ENCODE measurements at regions not wholly inside any gene's neighbourhood (a gene's known extent, or its start where the extent isn't known, plus 50 kb on each side); places are given as distances from the start of the nearest gene placed in this dataset.

GRCh38 chr1:221171768-221172167 lies 292.5 kb downstream of the HLX start:
- H3K27ac ChIP-seq (ENCODE audit: low read length) = no peak overlapping the region
- no peak overlapping the region for H3K4me3 ChIP-seq (ENCODE audit: low read length)
- no peaks in the 10 kb centered on the region for H3K27me3 ChIP-seq (ENCODE audit: control insufficient read depth, insufficient read depth, low read length)
- DNase-seq (ENCODE audit: low read depth, low spot score) = no peak
- no peaks in the 10 kb centered on the region for H3K4me1 ChIP-seq (ENCODE audit: control insufficient read depth, insufficient read depth, low read length)
- no peaks in the 10 kb centered on the region for H3K9me3 ChIP-seq (ENCODE audit: control insufficient read depth, insufficient read depth, low read length)
- no CpG with 5 or more reads among the region's 2 CpGs for WGBS (ENCODE audit: insufficient coverage, insufficient read length)
- H3K36me3 ChIP-seq (ENCODE audit: control insufficient read depth, insufficient read depth, low read length) = no peaks in the 10 kb centered on the region

GRCh38 chr1:221172841-221173240 lies 293.6 kb downstream of the HLX start:
- DNase-seq (ENCODE audit: low read depth, low spot score) = no peak
- H3K27me3 ChIP-seq (ENCODE audit: control insufficient read depth, insufficient read depth, low read length) = no peaks in the 10 kb centered on the region
- H3K4me1 ChIP-seq (ENCODE audit: control insufficient read depth, insufficient read depth, low read length) = no peaks in the 10 kb centered on the region
- no peaks in the 10 kb centered on the region for H3K36me3 ChIP-seq (ENCODE audit: control insufficient read depth, insufficient read depth, low read length)
- H3K9me3 ChIP-seq (ENCODE audit: control insufficient read depth, insufficient read depth, low read length) = no peaks in the 10 kb centered on the region
- no peak overlapping the region for H3K4me3 ChIP-seq (ENCODE audit: low read length)
- no peak overlapping the region for H3K27ac ChIP-seq (ENCODE audit: low read length)
- WGBS (ENCODE audit: insufficient coverage, insufficient read length) = no CpG with 5 or more reads among the region's 1 CpG

GRCh38 chr1:221174330-221174993 lies 295.2 kb downstream of the HLX start:
- no peak overlapping the region for H3K4me3 ChIP-seq (ENCODE audit: low read length)
- no peaks in the 10 kb centered on the region for H3K36me3 ChIP-seq (ENCODE audit: control insufficient read depth, insufficient read depth, low read length)
- no peaks in the 10 kb centered on the region for H3K27me3 ChIP-seq (ENCODE audit: control insufficient read depth, insufficient read depth, low read length)
- no CpG with 5 or more reads among the region's 8 CpGs for WGBS (ENCODE audit: insufficient coverage, insufficient read length)
- no peaks in the 10 kb centered on the region for H3K4me1 ChIP-seq (ENCODE audit: control insufficient read depth, insufficient read depth, low read length)
- no peak overlapping the region for H3K27ac ChIP-seq (ENCODE audit: low read length)
- peak; percentile 16 for DNase-seq (ENCODE audit: low read depth, low spot score)
- no peaks in the 10 kb centered on the region for H3K9me3 ChIP-seq (ENCODE audit: control insufficient read depth, insufficient read depth, low read length)

GRCh38 chr1:221175249-221175648 lies 296.0 kb downstream of the HLX start:
- H3K27ac ChIP-seq (ENCODE audit: low read length) = no peak overlapping the region
- H3K4me1 ChIP-seq (ENCODE audit: control insufficient read depth, insufficient read depth, low read length) = no peaks in the 10 kb centered on the region
- no peak for DNase-seq (ENCODE audit: low read depth, low spot score)
- no peaks in the 10 kb centered on the region for H3K36me3 ChIP-seq (ENCODE audit: control insufficient read depth, insufficient read depth, low read length)
- H3K9me3 ChIP-seq (ENCODE audit: control insufficient read depth, insufficient read depth, low read length) = no peaks in the 10 kb centered on the region
- H3K4me3 ChIP-seq (ENCODE audit: low read length) = no peak overlapping the region
- no CpG with 5 or more reads among the region's 2 CpGs for WGBS (ENCODE audit: insufficient coverage, insufficient read length)
- no peaks in the 10 kb centered on the region for H3K27me3 ChIP-seq (ENCODE audit: control insufficient read depth, insufficient read depth, low read length)

GRCh38 chr1:221180704-221181368 lies 301.6 kb downstream of the HLX start:
- DNase-seq (ENCODE audit: low read depth, low spot score) = no peak
- no peak overlapping the region for H3K27ac ChIP-seq (ENCODE audit: low read length)
- H3K4me3 ChIP-seq (ENCODE audit: low read length) = no peak overlapping the region
- H3K36me3 ChIP-seq (ENCODE audit: control insufficient read depth, insufficient read depth, low read length) = no peaks in the 10 kb centered on the region
- H3K4me1 ChIP-seq (ENCODE audit: control insufficient read depth, insufficient read depth, low read length) = no peaks in the 10 kb centered on the region; the same call in 1 of the 2 replicates
- no CpG with 5 or more reads among the region's 1 CpG for WGBS (ENCODE audit: insufficient coverage, insufficient read length)
- no peaks in the 10 kb centered on the region for H3K27me3 ChIP-seq (ENCODE audit: control insufficient read depth, insufficient read depth, low read length)
- no peaks in the 10 kb centered on the region for H3K9me3 ChIP-seq (ENCODE audit: control insufficient read depth, insufficient read depth, low read length)

- no CpG with 5 or more reads among the region's 4 CpGs for WGBS (ENCODE audit: insufficient coverage, insufficient read length)
- no peak overlapping the region for H3K27ac ChIP-seq (ENCODE audit: low read length)
- H3K4me1 ChIP-seq (ENCODE audit: control insufficient read depth, insufficient read depth, low read length) = no peaks in the 10 kb centered on the region; the same call in 1 of the 2 replicates
- no peaks in the 10 kb centered on the region for H3K36me3 ChIP-seq (ENCODE audit: control insufficient read depth, insufficient read depth, low read length)
- no peak for DNase-seq (ENCODE audit: low read depth, low spot score)
- no peak overlapping the region for H3K4me3 ChIP-seq (ENCODE audit: low read length)
- H3K9me3 ChIP-seq (ENCODE audit: control insufficient read depth, insufficient read depth, low read length) = no peaks in the 10 kb centered on the region
- no peaks in the 10 kb centered on the region for H3K27me3 ChIP-seq (ENCODE audit: control insufficient read depth, insufficient read depth, low read length)
Observed at GRCh38 chr1:221182791-221183533, 303.7 kb downstream of the HLX start.

GRCh38 chr1:221184131-221184794 lies 305.0 kb downstream of the HLX start:
- Histone ChIP-seq H3K27me3 (ENCODE audit: control insufficient read depth, insufficient read depth, low read length) (no peaks in the 10 kb centered on the region), H3K4me1 (ENCODE audit: control insufficient read depth, insufficient read depth, low read length) (no peaks in the 10 kb centered on the region; the same call in 1 of the 2 replicates), H3K27ac (ENCODE audit: low read length) (no peak overlapping the region), H3K4me3 (ENCODE audit: low read length) (no peak overlapping the region), H3K9me3 (ENCODE audit: control insufficient read depth, insufficient read depth, low read length) (no peaks in the 10 kb centered on the region), H3K36me3 (ENCODE audit: control insufficient read depth, insufficient read depth, low read length) (no peaks in the 10 kb centered on the region)
- 100% methylated on average over 1 of the region's 3 CpGs for WGBS (ENCODE audit: insufficient coverage, insufficient read length)
- DNase-seq (ENCODE audit: low read depth, low spot score) = no peak

- Histone ChIP-seq H3K27me3 (ENCODE audit: control insufficient read depth, insufficient read depth, low read length) (no peaks in the 10 kb centered on the region), H3K36me3 (ENCODE audit: control insufficient read depth, insufficient read depth, low read length) (no peaks in the 10 kb centered on the region), H3K9me3 (ENCODE audit: control insufficient read depth, insufficient read depth, low read length) (no peaks in the 10 kb centered on the region), H3K4me3 (ENCODE audit: low read length) (no peak overlapping the region), H3K27ac (ENCODE audit: low read length) (no peak overlapping the region), H3K4me1 (ENCODE audit: control insufficient read depth, insufficient read depth, low read length) (no peaks in the 10 kb centered on the region; the same call in 1 of the 2 replicates)
- WGBS (ENCODE audit: insufficient coverage, insufficient read length) = no CpG with 5 or more reads among the region's 1 CpG
- DNase-seq (ENCODE audit: low read depth, low spot score) = no peak
Observed at GRCh38 chr1:221187174-221187573, 307.9 kb downstream of the HLX start.

- DNase-seq (ENCODE audit: low read depth, low spot score) = no peak
- no peaks in the 10 kb centered on the region for H3K4me1 ChIP-seq (ENCODE audit: control insufficient read depth, insufficient read depth, low read length)
- WGBS (ENCODE audit: insufficient coverage, insufficient read length) = no CpG with 5 or more reads among the region's 3 CpGs
- no peaks in the 10 kb centered on the region for H3K9me3 ChIP-seq (ENCODE audit: control insufficient read depth, insufficient read depth, low read length)
- H3K36me3 ChIP-seq (ENCODE audit: control insufficient read depth, insufficient read depth, low read length) = no peaks in the 10 kb centered on the region
- no peaks in the 10 kb centered on the region for H3K27me3 ChIP-seq (ENCODE audit: control insufficient read depth, insufficient read depth, low read length)
- H3K4me3 ChIP-seq (ENCODE audit: low read length) = no peak overlapping the region
- H3K27ac ChIP-seq (ENCODE audit: low read length) = no peak overlapping the region
Observed at GRCh38 chr1:221188458-221188857, 309.2 kb downstream of the HLX start.

GRCh38 chr1:221190249-221190648 lies 311.0 kb downstream of the HLX start:
- Histone ChIP-seq H3K4me3 (ENCODE audit: low read length) (no peak overlapping the region), H3K4me1 (ENCODE audit: control insufficient read depth, insufficient read depth, low read length) (no peaks in the 10 kb centered on the region), H3K27ac (ENCODE audit: low read length) (no peak overlapping the region), H3K36me3 (ENCODE audit: control insufficient read depth, insufficient read depth, low read length) (no peaks in the 10 kb centered on the region), H3K9me3 (ENCODE audit: control insufficient read depth, insufficient read depth, low read length) (no peaks in the 10 kb centered on the region), H3K27me3 (ENCODE audit: control insufficient read depth, insufficient read depth, low read length) (no peaks in the 10 kb centered on the region)
- WGBS (ENCODE audit: insufficient coverage, insufficient read length) = no CpG with 5 or more reads among the region's 2 CpGs
- DNase-seq (ENCODE audit: low read depth, low spot score) = no peak

Data from iPS DF 6.9 (cell line).